Dendritic cell treated with granulocyte-macrophage colony-stimulating factor and Interleukin-4, amounts not matched to agents 40 ng/mL and 50 ng/mL, for 4 days (primary cell): ENCODE measurements at regions not wholly inside any gene's neighbourhood (a gene's known extent, or its start where the extent isn't known, plus 50 kb on each side); places are given as distances from the start of the nearest gene placed in this dataset.
"Not testable (repeated sequence)": the region's sequence is repeated elsewhere in the genome, so short reads cannot be mapped to it uniquely, and the experiment has no call there.

Experiments used
- H3K27ac Mint-ChIP-seq: one replicate; pipeline ENCODE4 v1.8.0; 2022; ENCODE audit warnings: mild to moderate bottlenecking, mixed read lengths
- H3K27me3 Mint-ChIP-seq: one replicate; pipeline ENCODE4 v1.8.0; 2022; ENCODE audit warnings: mild to moderate bottlenecking, mixed read lengths
- H3K36me3 Mint-ChIP-seq: one replicate; pipeline ENCODE4 v1.8.0; 2022; ENCODE audit warnings: low read depth, mixed read lengths
- H3K4me1 Mint-ChIP-seq: one replicate; pipeline ENCODE4 v1.8.0; 2022; ENCODE audit warnings: low read depth, mixed read lengths
- H3K4me3 Mint-ChIP-seq: one replicate; pipeline ENCODE4 v1.8.0; 2022; ENCODE audit warnings: mild to moderate bottlenecking, moderate library complexity, mixed read lengths
- H3K9me3 Mint-ChIP-seq: one replicate; pipeline ENCODE4 v1.8.0; 2022; ENCODE audit warnings: mixed read lengths
- intact Hi-C: fragments of 100-400 bp; cut with micrococcal nuclease; formaldehyde crosslinking; loops from one replicate; pipeline ENCODE4 v1.15.0; 2022

GRCh38 chr11:42870480-42870879 is 441.3 kb upstream of the API5 start:
- intact Hi-C loops, result no loop called here
- no peaks in the 10 kb centered on the region for H3K27me3 Mint-ChIP-seq
- H3K27ac Mint-ChIP-seq, result no peak overlapping the region
- H3K4me1 Mint-ChIP-seq, result no peaks in the 10 kb centered on the region
- no peak overlapping the region for H3K4me3 Mint-ChIP-seq
- no peaks in the 10 kb centered on the region for H3K36me3 Mint-ChIP-seq
- peaks cover 34% of the 10 kb centered on the region for H3K9me3 Mint-ChIP-seq

GRCh38 chr11:42873800-42874405 is 437.9 kb upstream of the API5 start:
- H3K9me3 Mint-ChIP-seq, result peaks cover 45% of the 10 kb centered on the region
- H3K4me3 Mint-ChIP-seq, H3K4me1 Mint-ChIP-seq, H3K27me3 Mint-ChIP-seq, intact Hi-C loops, H3K27ac Mint-ChIP-seq, H3K36me3 Mint-ChIP-seq: not testable (repeated sequence)

- H3K4me1 Mint-ChIP-seq, H3K4me3 Mint-ChIP-seq, H3K36me3 Mint-ChIP-seq, H3K27ac Mint-ChIP-seq, intact Hi-C loops, H3K27me3 Mint-ChIP-seq: not testable (repeated sequence)
- peaks cover 40% of the 10 kb centered on the region for H3K9me3 Mint-ChIP-seq
These were observed 430.5 kb upstream of the API5 start for GRCh38 chr11:42881335-42881734.

GRCh38 chr11:42890773-42891172 is 421.0 kb upstream of the API5 start:
- intact Hi-C loops, result no loop called here
- no peaks in the 10 kb centered on the region for H3K4me1 Mint-ChIP-seq
- no peak overlapping the region for H3K27ac Mint-ChIP-seq
- no peaks in the 10 kb centered on the region for H3K36me3 Mint-ChIP-seq
- peaks cover 4% of the 10 kb centered on the region for H3K9me3 Mint-ChIP-seq
- no peaks in the 10 kb centered on the region for H3K27me3 Mint-ChIP-seq
- H3K4me3 Mint-ChIP-seq, result no peak overlapping the region

GRCh38 chr11:42901084-42901483 is 410.7 kb upstream of the API5 start:
- Mint-ChIP-seq H3K36me3 (no peaks in the 10 kb centered on the region), H3K4me3 (no peak overlapping the region), H3K4me1 (no peaks in the 10 kb centered on the region), H3K27ac (no peak overlapping the region), H3K27me3 (no peaks in the 10 kb centered on the region), H3K9me3 (peaks cover 31% of the 10 kb centered on the region)
- intact Hi-C loops, result no loop called here

DNA sequence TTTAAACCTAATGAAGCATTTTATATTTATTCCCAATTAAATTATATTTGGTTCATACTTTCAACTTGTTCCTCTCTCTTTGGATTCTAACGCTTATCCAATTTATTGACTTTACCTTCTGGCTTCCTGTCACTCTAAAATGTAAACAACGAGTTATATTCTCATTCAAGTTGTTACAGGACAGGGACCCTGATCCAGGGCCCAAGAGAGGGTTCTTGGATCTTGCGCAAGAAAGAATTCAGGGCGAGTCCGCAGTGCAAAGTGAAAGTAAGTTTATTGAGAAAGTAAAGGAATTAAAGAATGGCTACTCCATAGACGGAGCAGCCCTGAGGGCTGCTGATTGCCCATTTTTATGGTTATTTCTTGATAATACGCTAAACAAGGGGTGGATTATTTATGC is 405.6 kb upstream of the API5 start:
- no peaks in the 10 kb centered on the region for H3K4me1 Mint-ChIP-seq
- no peaks in the 10 kb centered on the region for H3K27me3 Mint-ChIP-seq
- no peak overlapping the region for H3K27ac Mint-ChIP-seq
- H3K4me3 Mint-ChIP-seq, result no peak overlapping the region
- H3K36me3 Mint-ChIP-seq, result no peaks in the 10 kb centered on the region
- peaks cover 75% of the 10 kb centered on the region for H3K9me3 Mint-ChIP-seq
- intact Hi-C loops, result no loop called here

DNA sequence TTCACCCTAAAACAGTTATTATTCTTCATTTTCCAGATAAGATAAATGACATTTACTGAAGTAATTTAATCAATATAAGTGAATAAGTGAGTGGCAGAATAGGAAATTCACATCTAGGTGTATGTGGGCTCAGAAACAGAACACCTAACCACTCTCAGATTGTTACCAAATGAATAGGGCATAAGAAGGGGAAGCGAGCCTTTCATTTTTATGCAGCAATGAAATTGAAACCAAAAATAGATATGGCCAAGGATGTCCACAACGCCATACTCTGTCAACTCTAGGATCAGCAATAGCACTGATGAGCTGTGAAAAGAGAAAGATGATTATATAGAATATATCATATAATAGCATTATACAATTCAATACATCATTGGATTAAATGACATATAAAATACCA is 398.1 kb upstream of the API5 start:
- H3K36me3 Mint-ChIP-seq, result no peaks in the 10 kb centered on the region
- H3K27me3 Mint-ChIP-seq, result no peaks in the 10 kb centered on the region
- H3K9me3 Mint-ChIP-seq, result peaks cover 53% of the 10 kb centered on the region
- intact Hi-C loops, result no loop called here
- H3K4me3 Mint-ChIP-seq, result no peak overlapping the region
- no peak overlapping the region for H3K27ac Mint-ChIP-seq
- H3K4me1 Mint-ChIP-seq, result no peaks in the 10 kb centered on the region

GRCh38 chr11:42923651-42924050 is 388.1 kb upstream of the API5 start:
- H3K27ac Mint-ChIP-seq, result no peak overlapping the region
- intact Hi-C loops, result no loop called here
- no peaks in the 10 kb centered on the region for H3K36me3 Mint-ChIP-seq
- peaks cover 67% of the 10 kb centered on the region for H3K9me3 Mint-ChIP-seq
- H3K4me3 Mint-ChIP-seq, result no peak overlapping the region
- H3K27me3 Mint-ChIP-seq, result no peaks in the 10 kb centered on the region
- no peaks in the 10 kb centered on the region for H3K4me1 Mint-ChIP-seq

DNA sequence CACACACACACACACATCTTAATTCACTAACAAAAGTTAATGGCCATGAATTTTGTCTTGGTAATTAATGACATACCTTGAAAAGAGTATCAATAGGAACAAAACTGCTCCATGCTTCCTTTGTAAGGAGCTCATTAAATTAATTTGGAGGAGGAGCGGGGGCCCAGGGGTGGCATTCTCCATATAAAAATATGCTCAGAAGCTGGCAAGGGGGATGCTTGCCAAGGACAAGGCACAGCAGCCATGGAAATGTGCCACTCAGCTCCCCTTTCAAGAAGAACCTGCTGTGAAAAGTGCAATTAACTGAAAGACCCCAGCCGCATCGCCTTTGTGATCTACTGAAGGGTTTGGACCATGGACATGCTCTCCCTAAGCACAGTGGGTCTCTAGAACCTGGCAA is 385.9 kb upstream of the API5 start:
- peaks cover 44% of the 10 kb centered on the region for H3K9me3 Mint-ChIP-seq
- H3K4me1 Mint-ChIP-seq, result no peaks in the 10 kb centered on the region
- H3K27ac Mint-ChIP-seq, result no peak overlapping the region
- no peaks in the 10 kb centered on the region for H3K36me3 Mint-ChIP-seq
- no peak overlapping the region for H3K4me3 Mint-ChIP-seq
- H3K27me3 Mint-ChIP-seq, result no peaks in the 10 kb centered on the region
- intact Hi-C loops, result no loop called here

DNA sequence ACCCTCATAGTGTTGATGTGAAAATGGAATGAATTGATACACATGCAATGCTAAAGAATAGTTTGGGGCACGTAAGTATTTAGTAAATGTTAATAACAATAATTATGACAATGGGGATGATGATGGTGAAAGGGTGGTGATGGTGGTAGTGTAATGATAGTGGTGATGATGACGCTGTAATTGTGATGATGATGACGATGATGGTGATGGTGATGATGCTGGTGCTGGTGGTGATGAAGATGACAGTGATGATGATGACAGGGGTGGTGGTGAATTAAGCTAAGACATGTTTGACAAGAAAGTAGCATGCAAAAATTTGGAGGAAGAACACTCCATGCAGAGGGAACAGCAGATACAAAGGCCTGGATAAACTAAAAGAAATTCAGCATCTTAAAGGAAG is 364.4 kb upstream of the API5 start:
- H3K36me3 Mint-ChIP-seq, result no peaks in the 10 kb centered on the region
- no peaks in the 10 kb centered on the region for H3K4me1 Mint-ChIP-seq
- intact Hi-C loops, result no loop called here

DNA sequence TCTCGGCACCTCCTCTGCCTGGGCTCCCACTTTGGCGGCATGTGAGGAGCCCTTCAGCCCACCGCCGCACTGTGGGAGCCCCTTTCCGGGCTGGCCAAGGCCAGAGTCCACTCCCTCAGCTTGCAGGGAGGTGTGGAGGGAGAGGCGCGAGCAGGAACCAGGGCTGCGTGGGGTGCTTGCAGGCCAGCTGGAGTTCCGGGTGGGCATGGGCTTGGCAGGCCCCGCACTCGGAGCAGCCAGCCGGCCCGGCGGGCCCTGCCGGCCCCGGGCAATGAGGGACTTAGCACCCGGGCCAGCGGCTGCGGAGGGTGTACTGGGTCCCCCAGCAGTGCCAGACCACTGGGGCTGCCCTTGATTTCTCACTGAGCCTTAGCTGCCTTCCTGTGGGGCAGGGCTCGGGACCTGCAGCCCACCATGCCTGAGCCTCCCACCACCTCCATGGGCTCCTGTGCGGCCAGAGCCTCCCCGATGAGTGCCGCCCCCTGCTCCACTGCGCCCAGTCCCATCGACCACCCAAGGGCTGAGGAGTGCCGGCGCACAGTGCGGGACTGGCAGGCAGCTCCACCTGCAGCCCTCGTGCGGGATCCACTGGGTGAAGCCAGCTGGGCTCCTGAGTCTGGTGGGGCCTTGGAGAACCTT is 361.9 kb upstream of the API5 start:
- H3K36me3 Mint-ChIP-seq, result not testable (repeated sequence)

More for the DNA sequence above, 364.4 kb upstream of the API5 start:
- Mint-ChIP-seq H3K4me3 (no peak overlapping the region), H3K27ac (no peak overlapping the region), H3K9me3 (peaks cover 20% of the 10 kb centered on the region), H3K27me3 (no peaks in the 10 kb centered on the region)

DNA sequence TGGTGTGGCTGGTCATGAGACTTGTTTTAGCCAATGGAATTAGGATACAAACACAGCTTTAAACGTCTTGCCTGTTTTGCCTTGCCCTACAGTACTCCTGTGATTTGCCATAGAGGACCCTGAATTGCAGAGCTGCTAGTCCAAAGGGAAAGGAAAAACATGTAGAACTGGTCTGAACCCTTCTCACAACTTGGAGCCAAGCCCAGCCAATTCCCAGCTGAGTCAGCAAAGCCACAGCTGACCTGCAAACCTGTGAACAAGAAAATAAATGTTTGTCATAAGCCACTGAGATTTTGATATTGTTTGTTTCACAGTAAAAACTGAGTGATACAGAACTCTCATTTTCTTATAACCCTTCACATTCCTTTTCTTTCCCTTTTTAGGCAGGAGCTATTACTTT is 360.5 kb upstream of the API5 start:
- peaks cover 20% of the 10 kb centered on the region for H3K9me3 Mint-ChIP-seq
- intact Hi-C loops, result no loop called here
- no peak overlapping the region for H3K27ac Mint-ChIP-seq
- H3K36me3 Mint-ChIP-seq, result no peaks in the 10 kb centered on the region
- no peak overlapping the region for H3K4me3 Mint-ChIP-seq
- H3K27me3 Mint-ChIP-seq, result no peaks in the 10 kb centered on the region
- no peaks in the 10 kb centered on the region for H3K4me1 Mint-ChIP-seq

More for the DNA sequence above, 361.9 kb upstream of the API5 start:
- H3K4me1 Mint-ChIP-seq, H3K27ac Mint-ChIP-seq, H3K4me3 Mint-ChIP-seq, H3K27me3 Mint-ChIP-seq, intact Hi-C loops: not testable (repeated sequence)
- H3K9me3 Mint-ChIP-seq, result peaks cover 20% of the 10 kb centered on the region

DNA sequence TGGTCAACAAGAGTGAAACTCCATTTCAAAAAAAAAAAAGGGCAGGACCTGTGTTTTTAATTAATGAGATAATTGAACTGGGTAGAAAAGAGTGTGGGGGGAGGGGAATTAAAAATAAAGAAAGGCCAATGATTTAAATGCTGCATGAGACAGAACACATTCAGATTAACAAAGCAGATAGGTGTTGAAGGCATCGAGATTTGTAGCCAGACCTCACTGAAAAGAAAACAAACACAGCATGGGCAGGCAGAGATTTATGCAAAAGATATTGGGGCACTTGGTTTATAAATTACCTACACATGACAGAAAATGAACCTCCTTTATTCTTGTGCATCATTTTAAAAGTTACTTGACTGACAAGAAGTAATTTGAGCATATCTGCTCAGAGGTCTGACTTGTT is 354.0 kb upstream of the API5 start:
- no peaks in the 10 kb centered on the region for H3K4me1 Mint-ChIP-seq
- intact Hi-C loops, result no loop called here
- no peaks in the 10 kb centered on the region for H3K27me3 Mint-ChIP-seq
- H3K27ac Mint-ChIP-seq, result no peak overlapping the region
- H3K4me3 Mint-ChIP-seq, result no peak overlapping the region
- no peaks in the 10 kb centered on the region for H3K9me3 Mint-ChIP-seq
- no peaks in the 10 kb centered on the region for H3K36me3 Mint-ChIP-seq

DNA sequence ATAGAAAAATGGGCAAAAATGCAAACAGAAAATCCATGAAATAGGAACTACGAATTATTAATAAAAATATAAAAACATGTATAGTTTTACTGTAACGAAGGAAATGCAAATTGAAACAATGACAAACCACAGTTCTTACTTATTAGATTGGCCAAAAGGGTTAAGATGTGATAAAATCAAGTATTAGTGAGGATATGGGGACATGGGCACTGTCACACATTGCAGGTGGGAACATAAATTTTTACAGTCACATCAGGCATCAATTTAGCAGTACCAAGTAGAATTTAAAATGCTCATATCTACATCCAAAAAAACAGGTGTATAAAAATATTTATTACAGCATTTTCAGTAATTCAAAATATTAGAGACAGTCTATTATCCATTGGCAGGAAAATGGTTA is 353.2 kb upstream of the API5 start:
- H3K9me3 Mint-ChIP-seq, result no peaks in the 10 kb centered on the region
- intact Hi-C loops, result no loop called here
- no peak overlapping the region for H3K27ac Mint-ChIP-seq
- H3K4me1 Mint-ChIP-seq, result no peaks in the 10 kb centered on the region
- no peaks in the 10 kb centered on the region for H3K27me3 Mint-ChIP-seq
- H3K36me3 Mint-ChIP-seq, result no peaks in the 10 kb centered on the region
- H3K4me3 Mint-ChIP-seq, result no peak overlapping the region

DNA sequence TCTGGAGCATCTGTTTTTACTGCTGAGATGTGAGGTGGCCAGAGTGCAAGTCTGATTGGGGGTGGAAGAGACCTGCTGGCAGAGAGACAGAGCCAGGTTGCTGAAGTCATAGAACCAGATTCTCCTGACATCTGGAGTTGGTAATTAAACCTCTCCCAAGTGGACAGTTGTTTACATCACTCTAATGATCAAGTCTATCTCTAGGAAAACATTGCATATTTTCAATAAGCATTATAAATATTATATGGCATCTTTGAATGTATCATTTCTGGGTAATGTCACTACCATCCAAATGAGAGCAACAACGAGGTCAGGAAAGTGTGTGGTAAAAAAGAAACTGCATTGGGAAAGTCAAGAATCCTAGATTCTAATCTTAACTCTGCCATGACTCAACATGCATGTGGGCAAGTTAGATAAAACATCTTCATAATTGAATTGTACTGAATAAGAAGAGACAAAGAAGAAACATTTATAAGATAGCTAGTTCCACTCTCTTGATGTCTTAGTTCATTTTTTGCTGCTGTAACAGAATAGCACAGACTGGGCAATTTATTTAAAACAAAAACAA is 351.2 kb upstream of the API5 start:
- H3K4me3 Mint-ChIP-seq, result no peak overlapping the region
- H3K27ac Mint-ChIP-seq, result no peak overlapping the region
- H3K4me1 Mint-ChIP-seq, result no peaks in the 10 kb centered on the region
- intact Hi-C loops, result no loop called here
- H3K36me3 Mint-ChIP-seq, result no peaks in the 10 kb centered on the region
- no peaks in the 10 kb centered on the region for H3K27me3 Mint-ChIP-seq
- H3K9me3 Mint-ChIP-seq, result no peaks in the 10 kb centered on the region
